WERI-Rb-1 (cell line): ENCODE measurements at regions not wholly inside any gene's neighbourhood (a gene's known extent, or its start where the extent isn't known, plus 50 kb on each side); places are given as distances from the start of the nearest gene placed in this dataset.

Experiments used
- DNase-seq: peaks from one replicate; pipeline ENCODE4 v3.0.0-alpha.2; 2020
- H3K27ac ChIP-seq: fragments of 250-450 bp; sonication (Bioruptor Pico); 2 replicates; pipeline ENCODE4 v1.5.1; 2020; ENCODE audit warnings: mild to moderate bottlenecking, moderate library complexity
- H3K27me3 ChIP-seq: fragments of 250-450 bp; sonication (Bioruptor Pico); 2 replicates; pipeline ENCODE4 v1.5.1; 2021; ENCODE audit warnings: mild to moderate bottlenecking, low read depth, moderate library complexity; ENCODE audit not compliant: insufficient read depth, severe bottlenecking
- H3K36me3 ChIP-seq: fragments of 250-450 bp; sonication (Bioruptor Pico); 2 replicates; pipeline ENCODE4 v1.5.1; 2020; ENCODE audit warnings: mild to moderate bottlenecking, moderate library complexity
- H3K4me3 ChIP-seq: 2 replicates; pipeline ENCODE4 v1.5.1; 2011; ENCODE audit warnings: low read depth, mild to moderate bottlenecking, control low read depth, low read length
- H3K9me3 ChIP-seq: fragments of 250-450 bp; sonication (Bioruptor Pico); 2 replicates; pipeline ENCODE4 v1.5.1; 2021; ENCODE audit warnings: mild to moderate bottlenecking, moderate library complexity; ENCODE audit not compliant: severe bottlenecking
- CTCF ChIP-seq: IDR thresholded peaks from 2 replicates; pipeline ENCODE4 v1.5.1; 2011; ENCODE audit warnings: low read depth, mild to moderate bottlenecking, control low read depth, inconsistent platforms, low read length

DNA sequence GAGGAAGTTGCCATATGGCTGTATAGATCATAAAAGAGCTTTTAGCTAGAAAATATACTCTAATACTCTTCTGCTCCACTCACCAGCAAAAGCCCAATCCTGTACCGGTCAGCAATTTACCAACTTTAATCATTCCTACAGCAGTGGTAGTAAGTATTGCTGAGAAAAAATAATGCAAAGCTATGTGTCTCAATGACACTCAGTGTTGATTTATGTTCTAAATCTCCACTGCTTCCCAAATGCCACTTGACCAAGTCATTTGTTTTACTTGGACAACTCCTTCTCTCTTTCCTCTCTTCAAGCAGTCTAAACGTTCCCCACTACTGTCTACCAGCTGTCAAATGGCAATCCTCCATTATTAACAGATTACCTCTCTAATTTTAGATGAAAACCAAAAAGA lies 201.8 kb upstream of the GK2 start:
- Histone ChIP-seq H3K4me3 (no peak overlapping the region), H3K27ac (no peak overlapping the region), H3K36me3 (no peaks in the 10 kb centered on the region), H3K27me3 (no peaks in the 10 kb centered on the region), H3K9me3 (no peaks in the 10 kb centered on the region)
- no peak for TF ChIP-seq CTCF
- no peak for DNase-seq

- Histone ChIP-seq H3K27me3 (no peaks in the 10 kb centered on the region), H3K4me3 (no peak overlapping the region), H3K27ac (no peak overlapping the region), H3K9me3 (no peaks in the 10 kb centered on the region), H3K36me3 (no peaks in the 10 kb centered on the region)
- no peak for TF ChIP-seq CTCF
- no peak for DNase-seq
Observed at GRCh38 chr4:79607979-79608378, 200.0 kb upstream of the GK2 start.

DNA sequence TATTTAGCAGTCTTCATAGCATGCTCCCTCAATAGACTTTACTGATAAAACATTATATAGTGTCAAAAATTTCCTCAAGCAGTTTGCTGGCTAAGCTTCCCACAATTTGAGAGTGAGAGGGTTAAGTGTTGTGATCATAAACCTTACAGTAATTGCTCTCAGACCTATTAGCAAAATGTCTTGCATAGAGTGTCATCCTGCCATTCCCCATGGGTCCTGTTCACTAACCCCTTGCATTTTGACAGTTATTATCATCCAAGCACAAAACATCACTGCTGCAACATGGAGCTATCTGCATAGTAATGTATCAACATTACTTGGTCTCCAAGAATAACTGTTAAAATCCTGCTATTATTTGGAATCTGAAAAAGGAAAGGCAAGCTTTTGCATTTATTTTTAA lies 196.1 kb upstream of the GK2 start:
- Histone ChIP-seq H3K4me3 (no peak overlapping the region), H3K36me3 (no peaks in the 10 kb centered on the region), H3K27me3 (no peaks in the 10 kb centered on the region), H3K9me3 (no peaks in the 10 kb centered on the region), H3K27ac (no peak overlapping the region)
- TF ChIP-seq CTCF, result no peak
- no peak for DNase-seq

DNA sequence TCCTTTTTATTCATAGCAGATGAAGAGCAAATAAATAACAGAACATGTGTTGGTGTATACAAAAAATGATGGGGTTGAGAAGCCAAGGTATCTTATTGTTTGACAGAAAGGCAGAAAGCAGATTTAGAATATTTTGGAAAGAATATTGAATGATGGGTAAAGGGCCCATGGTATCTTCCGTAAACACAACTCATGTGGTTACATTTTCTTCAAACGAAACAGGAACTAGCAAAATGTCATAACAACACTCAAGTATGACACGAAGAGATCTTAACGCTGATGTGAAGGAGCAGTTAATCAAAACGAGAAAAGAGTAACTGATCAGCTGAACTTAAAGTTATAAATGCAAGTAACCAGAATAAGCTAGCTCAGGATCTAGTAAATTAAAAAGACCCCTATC lies 195.7 kb upstream of the GK2 start:
- H3K27me3 ChIP-seq, result no peaks in the 10 kb centered on the region
- no peaks in the 10 kb centered on the region for H3K36me3 ChIP-seq
- H3K9me3 ChIP-seq, result no peaks in the 10 kb centered on the region
- H3K4me3 ChIP-seq, result no peak overlapping the region
- no peak for DNase-seq
- no peak overlapping the region for H3K27ac ChIP-seq
- TF ChIP-seq CTCF, result no peak

DNA sequence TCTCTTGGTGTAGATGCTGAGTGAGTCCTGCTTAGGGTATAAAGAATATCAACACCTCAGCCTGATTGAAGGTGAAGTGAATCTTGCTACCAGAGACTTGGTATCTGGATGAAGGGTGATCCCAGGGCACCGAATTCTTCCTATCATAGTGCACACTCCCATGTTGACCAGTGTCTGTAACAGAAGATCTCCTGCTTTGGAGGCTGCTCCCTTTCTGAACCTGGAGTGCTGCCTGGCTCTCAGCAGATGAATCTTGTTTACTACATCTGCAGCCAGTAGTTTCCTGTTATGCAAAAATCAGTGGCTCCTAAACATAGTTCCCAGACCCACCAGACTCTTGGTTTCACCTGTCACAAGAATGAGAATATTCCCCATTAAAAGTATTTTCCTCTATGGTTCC lies 191.7 kb upstream of the GK2 start:
- no peaks in the 10 kb centered on the region for H3K36me3 ChIP-seq
- no peaks in the 10 kb centered on the region for H3K9me3 ChIP-seq
- no peak overlapping the region for H3K27ac ChIP-seq
- no peak for DNase-seq
- H3K27me3 ChIP-seq, result no peaks in the 10 kb centered on the region
- TF ChIP-seq CTCF, result no peak
- H3K4me3 ChIP-seq, result no peak overlapping the region

GRCh38 chr4:79598801-79599200 lies 190.8 kb upstream of the GK2 start:
- Histone ChIP-seq H3K9me3 (no peaks in the 10 kb centered on the region), H3K36me3 (no peaks in the 10 kb centered on the region), H3K27me3 (no peaks in the 10 kb centered on the region), H3K4me3 (no peak overlapping the region), H3K27ac (no peak overlapping the region)
- no peak for DNase-seq
- TF ChIP-seq CTCF, result no peak
